Panc1 (cell line): ENCODE measurements at regions not wholly inside any gene's neighbourhood (a gene's known extent, or its start where the extent isn't known, plus 50 kb on each side); places are given as distances from the start of the nearest gene placed in this dataset.

ENCODE experiments used
- POLR2AphosphoS5 ChIP-seq: IDR thresholded peaks from 2 replicates; pipeline ENCODE4 v1.6.1; 2012; ENCODE audit warnings: mild to moderate bottlenecking, low read depth, low read length, moderate library complexity
- REST ChIP-seq, 2 experiments: IDR thresholded peaks; 2 replicates each; pipeline ENCODE4 v1.6.1; 2011 to 2012; ENCODE audit warnings: low read depth in 2 of 2, control low read depth in 1 of 2, low read length in 1 of 2, mild to moderate bottlenecking in 1 of 2, moderate library complexity in 1 of 2; ENCODE audit not compliant: insufficient read depth in 1 of 2
- SIN3A ChIP-seq: IDR thresholded peaks from 2 replicates; pipeline ENCODE4 v1.6.1; 2012; ENCODE audit warnings: low read depth, mild to moderate bottlenecking, low read length, moderate library complexity, borderline replicate concordance; ENCODE audit not compliant: insufficient read depth
- TCF7L2 ChIP-seq: IDR thresholded peaks from 2 replicates; pipeline ENCODE4 v1.6.1; 2011; ENCODE audit warnings: mild to moderate bottlenecking, low read depth, low read length, inconsistent platforms
- TF ChIP-seq, protein P1 (sequence below): fragments of 450-650 bp; IDR thresholded peaks from 2 replicates; pipeline ENCODE4 v1.5.1; 2017; ENCODE audit warnings: mild to moderate bottlenecking

DNA sequence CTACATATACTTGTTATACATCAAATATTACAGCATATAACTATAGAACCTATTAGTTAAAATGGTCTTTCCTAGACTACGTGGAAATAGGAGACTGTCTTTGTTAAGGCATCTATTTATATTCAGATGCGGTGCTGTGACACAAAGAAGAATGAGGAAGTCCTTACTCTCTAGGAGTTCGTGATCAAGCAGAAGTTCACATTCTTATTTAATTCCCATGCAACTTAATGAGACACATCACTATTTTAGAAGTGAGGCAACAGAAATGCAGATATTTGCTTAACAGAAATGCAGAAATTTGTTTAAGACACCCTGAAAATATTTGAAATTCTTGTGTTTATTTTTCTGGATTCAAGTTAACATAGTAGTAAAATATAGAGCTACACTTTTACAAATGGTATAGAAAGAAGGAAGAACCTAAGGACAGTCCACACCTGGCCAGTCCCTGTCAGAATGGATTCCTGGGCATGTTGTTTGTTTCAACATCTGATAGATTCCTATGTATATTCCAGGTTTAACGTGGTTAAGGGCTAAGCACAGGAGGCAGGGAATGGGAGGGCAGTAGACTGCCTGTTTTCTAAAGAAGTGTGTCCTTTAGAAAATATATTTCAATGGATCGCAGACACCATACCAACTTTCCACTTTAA, 70.6 kb upstream of the NXPH1 start:
- TF ChIP-seq, protein P1, sequence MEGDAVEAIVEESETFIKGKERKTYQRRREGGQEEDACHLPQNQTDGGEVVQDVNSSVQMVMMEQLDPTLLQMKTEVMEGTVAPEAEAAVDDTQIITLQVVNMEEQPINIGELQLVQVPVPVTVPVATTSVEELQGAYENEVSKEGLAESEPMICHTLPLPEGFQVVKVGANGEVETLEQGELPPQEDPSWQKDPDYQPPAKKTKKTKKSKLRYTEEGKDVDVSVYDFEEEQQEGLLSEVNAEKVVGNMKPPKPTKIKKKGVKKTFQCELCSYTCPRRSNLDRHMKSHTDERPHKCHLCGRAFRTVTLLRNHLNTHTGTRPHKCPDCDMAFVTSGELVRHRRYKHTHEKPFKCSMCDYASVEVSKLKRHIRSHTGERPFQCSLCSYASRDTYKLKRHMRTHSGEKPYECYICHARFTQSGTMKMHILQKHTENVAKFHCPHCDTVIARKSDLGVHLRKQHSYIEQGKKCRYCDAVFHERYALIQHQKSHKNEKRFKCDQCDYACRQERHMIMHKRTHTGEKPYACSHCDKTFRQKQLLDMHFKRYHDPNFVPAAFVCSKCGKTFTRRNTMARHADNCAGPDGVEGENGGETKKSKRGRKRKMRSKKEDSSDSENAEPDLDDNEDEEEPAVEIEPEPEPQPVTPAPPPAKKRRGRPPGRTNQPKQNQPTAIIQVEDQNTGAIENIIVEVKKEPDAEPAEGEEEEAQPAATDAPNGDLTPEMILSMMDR = no peak
- TF ChIP-seq REST (IDR thresholded peaks at IDR 0.05; ENCODE audit: insufficient read depth in 1 of 2, low read depth in 2 of 2, low read length in 1 of 2) (no peak), POLR2AphosphoS5 (no peak), TCF7L2 (no peak), SIN3A (no peak)
